MCF 10A (cell line): ENCODE measurements at regions not wholly inside any gene's neighbourhood (a gene's known extent, or its start where the extent isn't known, plus 50 kb on each side); places are given as distances from the start of the nearest gene placed in this dataset.
"Not testable (repeated sequence)": the region's sequence is repeated elsewhere in the genome, so short reads cannot be mapped to it uniquely, and the experiment has no call there.

Experiments used
- BruUV-seq: library from RNA; stranded (reverse); fragments of 400-500 nt; replicated peaks from 2 replicates; lab custom pipeline; 2021; lab: Mats Ljungman, UMichigan
- CTCF ChIA-PET: fragments of 300-600 bp; sonication (Branson Sonifier 250); formaldehyde crosslinking; extraction: SDS; loops from one replicate; lab custom pipeline; 2021; ENCODE audit warnings: antibody characterized with exemption, inconsistent platforms; lab: Yijun Ruan, JAX
- POLR2A ChIA-PET: fragments of 300-600, 350-650 bp; sonication (Branson Sonifier 250); formaldehyde crosslinking; extraction: SDS; loops from one replicate; lab custom pipeline; 2020; ENCODE audit warnings: antibody characterized with exemption, inconsistent platforms; lab: Yijun Ruan, JAX
- DNase-seq: peaks from one replicate; pipeline ENCODE4 v3.0.0-alpha.2; 2018; ENCODE audit not compliant: unreplicated experiment
- H3K27ac Mint-ChIP-seq: one replicate; pipeline ENCODE4 v1.8.0; 2022; ENCODE audit warnings: mild to moderate bottlenecking, low read depth, mixed read lengths; ENCODE audit not compliant: unreplicated experiment
- H3K27me3 Mint-ChIP-seq: one replicate; pipeline ENCODE4 v1.8.0; 2022; ENCODE audit warnings: mixed read lengths; ENCODE audit not compliant: insufficient read depth, unreplicated experiment
- H3K36me3 Mint-ChIP-seq: one replicate; pipeline ENCODE4 v1.8.0; 2022; ENCODE audit warnings: mild to moderate bottlenecking, moderate library complexity, mixed read lengths; ENCODE audit not compliant: insufficient read depth, unreplicated experiment
- H3K4me1 Mint-ChIP-seq: one replicate; pipeline ENCODE4 v1.8.0; 2022; ENCODE audit warnings: mixed read lengths; ENCODE audit not compliant: insufficient read depth, unreplicated experiment
- H3K4me3 Mint-ChIP-seq: one replicate; pipeline ENCODE4 v1.8.0; 2022; ENCODE audit warnings: mild to moderate bottlenecking, moderate library complexity, mixed read lengths; ENCODE audit not compliant: unreplicated experiment
- H3K9me3 Mint-ChIP-seq: one replicate; pipeline ENCODE4 v1.8.0; 2022; ENCODE audit warnings: mixed read lengths; ENCODE audit not compliant: unreplicated experiment
- intact Hi-C: fragments of 100-400 bp; cut with micrococcal nuclease; formaldehyde crosslinking; loops from 2 replicates; pipeline ENCODE4 v1.14.1; 2022

GRCh38 chr9:39674437-39675210 lies 319.2 kb downstream of the SPATA31A1 start:
- POLR2A ChIA-PET, DNase-seq, BruUV-seq, CTCF ChIA-PET, H3K27me3 Mint-ChIP-seq, intact Hi-C loops, H3K27ac Mint-ChIP-seq, H3K36me3 Mint-ChIP-seq, H3K4me3 Mint-ChIP-seq, H3K4me1 Mint-ChIP-seq, H3K9me3 Mint-ChIP-seq: not testable (repeated sequence)

DNA sequence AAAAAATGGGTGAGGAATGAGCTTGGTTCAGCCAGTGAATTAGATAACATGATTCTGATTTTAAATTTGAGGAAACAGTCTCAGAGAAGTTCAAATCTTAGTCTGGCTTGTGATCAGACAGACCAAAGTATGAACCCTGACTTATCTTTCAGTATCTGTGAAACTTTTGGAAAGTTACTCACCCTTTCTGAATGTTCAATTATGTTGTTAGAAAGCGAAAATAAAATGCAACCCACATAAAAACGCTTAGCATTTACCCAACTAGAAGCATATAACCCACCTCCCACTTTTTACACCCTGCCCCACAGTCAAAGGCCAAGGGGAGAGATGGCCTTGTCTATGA lies 319.7 kb downstream of the SPATA31A1 start:
- BruUV-seq, result not testable (repeated sequence)

GRCh38 chr9:39678534-39679263 lies 323.2 kb downstream of the SPATA31A1 start:
- intact Hi-C loops, H3K27me3 Mint-ChIP-seq, H3K36me3 Mint-ChIP-seq, CTCF ChIA-PET, POLR2A ChIA-PET, H3K4me1 Mint-ChIP-seq, H3K4me3 Mint-ChIP-seq, BruUV-seq, H3K9me3 Mint-ChIP-seq, DNase-seq, H3K27ac Mint-ChIP-seq: not testable (repeated sequence)

More for the DNA sequence above, 319.7 kb downstream of the SPATA31A1 start:
- H3K4me3 Mint-ChIP-seq, H3K27me3 Mint-ChIP-seq, H3K36me3 Mint-ChIP-seq, intact Hi-C loops, POLR2A ChIA-PET, H3K9me3 Mint-ChIP-seq, DNase-seq, H3K4me1 Mint-ChIP-seq, H3K27ac Mint-ChIP-seq, CTCF ChIA-PET: not testable (repeated sequence)

GRCh38 chr9:39680694-39681401 lies 325.4 kb downstream of the SPATA31A1 start:
- intact Hi-C loops, H3K4me3 Mint-ChIP-seq, BruUV-seq, H3K36me3 Mint-ChIP-seq, DNase-seq, H3K27ac Mint-ChIP-seq, H3K9me3 Mint-ChIP-seq, POLR2A ChIA-PET, H3K27me3 Mint-ChIP-seq, H3K4me1 Mint-ChIP-seq, CTCF ChIA-PET: not testable (repeated sequence)

DNA sequence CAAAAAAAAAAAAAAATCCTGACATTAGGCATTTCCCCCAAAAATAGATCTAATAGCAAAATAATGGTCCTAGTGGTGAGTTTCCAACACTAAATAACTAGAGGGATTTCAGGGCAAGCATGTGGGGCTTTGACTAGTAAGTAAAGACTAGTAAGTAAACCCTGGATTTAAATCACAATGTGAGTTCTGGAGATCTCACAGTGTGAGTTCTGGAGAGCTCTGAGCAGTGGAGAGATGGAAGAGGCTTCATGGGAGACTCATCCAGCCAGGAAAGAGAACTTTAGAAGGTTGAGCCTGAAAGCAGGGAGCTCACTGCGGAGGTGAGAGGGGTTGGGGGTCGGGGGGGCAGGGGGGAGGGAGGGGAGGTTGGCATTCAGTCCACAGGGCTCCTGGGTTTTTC lies 373.4 kb downstream of the SPATA31A1 start:
- H3K4me1 Mint-ChIP-seq, DNase-seq, H3K27ac Mint-ChIP-seq, POLR2A ChIA-PET, intact Hi-C loops, H3K36me3 Mint-ChIP-seq, BruUV-seq, H3K4me3 Mint-ChIP-seq, H3K9me3 Mint-ChIP-seq, H3K27me3 Mint-ChIP-seq, CTCF ChIA-PET: not testable (repeated sequence)

DNA sequence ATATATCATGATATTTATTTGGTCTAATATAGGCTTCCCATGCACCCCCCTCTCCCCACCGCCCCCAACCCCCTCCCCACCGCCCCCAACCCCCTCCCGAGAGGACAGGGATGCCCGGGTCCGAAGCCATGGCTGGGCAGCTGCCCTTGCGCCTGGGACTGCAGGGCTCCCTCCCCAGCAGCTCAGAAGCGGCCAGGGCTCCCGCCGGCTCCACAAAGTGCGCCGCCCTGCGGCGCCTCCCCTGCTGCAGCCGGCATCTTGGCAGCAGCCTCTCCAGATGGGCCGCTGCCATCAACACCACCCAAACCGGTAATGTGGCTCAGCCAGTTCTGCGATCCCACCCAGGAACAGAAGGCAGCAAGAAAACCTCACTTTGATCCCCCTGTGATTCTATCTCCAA lies 389.4 kb downstream of the SPATA31A1 start:
- CTCF ChIA-PET, H3K4me1 Mint-ChIP-seq, DNase-seq, H3K4me3 Mint-ChIP-seq, H3K9me3 Mint-ChIP-seq, H3K36me3 Mint-ChIP-seq, intact Hi-C loops, H3K27ac Mint-ChIP-seq, POLR2A ChIA-PET, H3K27me3 Mint-ChIP-seq, BruUV-seq: not testable (repeated sequence)

- H3K9me3 Mint-ChIP-seq, H3K4me3 Mint-ChIP-seq, H3K36me3 Mint-ChIP-seq, BruUV-seq, H3K27ac Mint-ChIP-seq, POLR2A ChIA-PET, H3K4me1 Mint-ChIP-seq, intact Hi-C loops, CTCF ChIA-PET, H3K27me3 Mint-ChIP-seq, DNase-seq: not testable (repeated sequence)
Measured at GRCh38 chr9:39775570-39775969, 420.1 kb downstream of the SPATA31A1 start.

DNA sequence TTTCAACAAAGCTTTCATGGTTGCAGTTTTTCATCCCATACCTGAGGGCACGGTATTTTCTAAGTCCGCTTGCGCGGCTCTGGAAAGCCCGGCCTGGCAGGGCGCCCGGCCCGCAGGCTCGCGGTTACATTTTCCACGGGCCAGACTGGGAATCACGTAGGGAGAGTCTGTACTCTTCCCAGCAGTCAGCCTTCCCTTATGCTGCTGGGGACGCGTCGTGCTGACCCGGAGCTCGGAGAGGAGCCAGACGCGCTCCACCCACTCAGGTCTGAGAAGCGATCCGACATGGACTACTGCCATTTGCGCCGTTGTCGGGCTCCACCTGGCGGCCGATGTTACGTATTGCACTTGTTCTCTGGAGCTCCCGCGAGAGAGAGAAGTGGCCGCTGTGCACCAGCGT lies 435.9 kb downstream of the SPATA31A1 start:
- H3K4me1 Mint-ChIP-seq, intact Hi-C loops, CTCF ChIA-PET, H3K27ac Mint-ChIP-seq, H3K4me3 Mint-ChIP-seq, H3K9me3 Mint-ChIP-seq, BruUV-seq, H3K36me3 Mint-ChIP-seq, H3K27me3 Mint-ChIP-seq, DNase-seq, POLR2A ChIA-PET: not testable (repeated sequence)

DNA sequence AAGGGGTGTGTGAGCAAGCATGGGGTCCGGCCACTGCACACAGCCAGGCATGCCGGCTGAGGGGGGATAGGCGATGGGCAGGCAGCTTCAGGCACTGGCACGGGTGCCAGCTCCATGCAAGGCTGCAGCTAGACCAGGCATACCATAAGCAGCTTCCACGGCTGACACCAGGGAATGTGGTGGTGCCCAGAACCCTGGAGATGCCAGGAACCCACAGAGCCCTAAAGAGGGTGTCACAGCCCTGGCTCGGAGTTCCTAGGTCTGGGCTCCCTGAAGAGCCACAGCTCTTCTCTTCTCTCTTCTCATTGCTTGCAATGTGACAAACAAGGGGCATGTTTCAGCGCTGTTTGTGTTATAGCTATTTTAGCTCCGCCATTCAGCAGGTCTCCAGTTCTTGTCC lies 442.5 kb downstream of the SPATA31A1 start:
- intact Hi-C loops, H3K36me3 Mint-ChIP-seq, CTCF ChIA-PET, H3K27me3 Mint-ChIP-seq, POLR2A ChIA-PET, DNase-seq, H3K27ac Mint-ChIP-seq, H3K4me1 Mint-ChIP-seq, H3K9me3 Mint-ChIP-seq, H3K4me3 Mint-ChIP-seq, BruUV-seq: not testable (repeated sequence)
